ENCODE measurements at regions not wholly inside any gene's neighbourhood (a gene's known extent, or its start where the extent isn't known, plus 50 kb on each side); places are given as distances from the start of the nearest gene placed in this dataset.

GRCh38 chr18:41624460-41624859 is 330.6 kb upstream of the PIK3C3 start:
- TF ChIP-seq POLR2A (IDR thresholded peaks at IDR 0.05): no peak
- TF ChIP-seq, protein P1, sequence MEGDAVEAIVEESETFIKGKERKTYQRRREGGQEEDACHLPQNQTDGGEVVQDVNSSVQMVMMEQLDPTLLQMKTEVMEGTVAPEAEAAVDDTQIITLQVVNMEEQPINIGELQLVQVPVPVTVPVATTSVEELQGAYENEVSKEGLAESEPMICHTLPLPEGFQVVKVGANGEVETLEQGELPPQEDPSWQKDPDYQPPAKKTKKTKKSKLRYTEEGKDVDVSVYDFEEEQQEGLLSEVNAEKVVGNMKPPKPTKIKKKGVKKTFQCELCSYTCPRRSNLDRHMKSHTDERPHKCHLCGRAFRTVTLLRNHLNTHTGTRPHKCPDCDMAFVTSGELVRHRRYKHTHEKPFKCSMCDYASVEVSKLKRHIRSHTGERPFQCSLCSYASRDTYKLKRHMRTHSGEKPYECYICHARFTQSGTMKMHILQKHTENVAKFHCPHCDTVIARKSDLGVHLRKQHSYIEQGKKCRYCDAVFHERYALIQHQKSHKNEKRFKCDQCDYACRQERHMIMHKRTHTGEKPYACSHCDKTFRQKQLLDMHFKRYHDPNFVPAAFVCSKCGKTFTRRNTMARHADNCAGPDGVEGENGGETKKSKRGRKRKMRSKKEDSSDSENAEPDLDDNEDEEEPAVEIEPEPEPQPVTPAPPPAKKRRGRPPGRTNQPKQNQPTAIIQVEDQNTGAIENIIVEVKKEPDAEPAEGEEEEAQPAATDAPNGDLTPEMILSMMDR (IDR thresholded peaks at IDR 0.05): no peak
- no peak for TF ChIP-seq POLR2AphosphoS5 (IDR thresholded peaks at IDR 0.05)
